Smooth muscle cell (in vitro differentiated cells): ENCODE measurements at regions not wholly inside any gene's neighbourhood (a gene's known extent, or its start where the extent isn't known, plus 50 kb on each side); places are given as distances from the start of the nearest gene placed in this dataset.

Experiments
- DNase-seq: peaks from one replicate; lab custom pipeline; 2025; ENCODE audit not compliant: unreplicated experiment; lab: John Stamatoyannopoulos, UW
- H2AFZ ChIP-seq: fragments of 200-600 bp; sonication (generic); 2 replicates; pipeline ENCODE4 v1.6.0; 2016; ENCODE audit warnings: antibody characterized with exemption, low read depth, mild to moderate bottlenecking
- H3F3A ChIP-seq: fragments of 200-600 bp; sonication (generic); 2 replicates; pipeline ENCODE4 v1.6.0; 2017; ENCODE audit warnings: antibody characterized with exemption, low read depth
- H3K27ac ChIP-seq: fragments of 200-600 bp; sonication (generic); 2 replicates; pipeline ENCODE4 v1.5.1; 2016; ENCODE audit warnings: low read depth, mild to moderate bottlenecking
- H3K27me3 ChIP-seq: fragments of 200-600 bp; sonication (generic); 2 replicates; pipeline ENCODE4 v1.6.1; 2016; ENCODE audit warnings: low read depth, mild to moderate bottlenecking
- H3K36me3 ChIP-seq: fragments of 200-600 bp; sonication (generic); 2 replicates; pipeline ENCODE4 v1.5.1; 2016; ENCODE audit warnings: low read depth
- H3K4me1 ChIP-seq: fragments of 200-600 bp; sonication (generic); 2 replicates; pipeline ENCODE4 v1.5.1; 2016; ENCODE audit warnings: low read depth
- H3K4me2 ChIP-seq: fragments of 200-600 bp; sonication (generic); 2 replicates; pipeline ENCODE4 v1.6.0; 2016; ENCODE audit warnings: mild to moderate bottlenecking
- H3K4me3 ChIP-seq: fragments of 200-600 bp; sonication (generic); 2 replicates; pipeline ENCODE4 v1.5.1; 2016; ENCODE audit warnings: mild to moderate bottlenecking
- H3K79me2 ChIP-seq: fragments of 200-600 bp; sonication (generic); 2 replicates; pipeline ENCODE4 v1.6.0; 2016; ENCODE audit warnings: low read depth, mild to moderate bottlenecking
- H3K9ac ChIP-seq: fragments of 200-600 bp; sonication (generic); 2 replicates; pipeline ENCODE4 v1.6.0; 2016; ENCODE audit warnings: low read depth
- H3K9me3 ChIP-seq: fragments of 200-600 bp; sonication (generic); replicated peaks from 2 replicates; pipeline ENCODE4 v1.5.1; 2016; ENCODE audit warnings: low read depth
- H4K20me1 ChIP-seq: fragments of 200-600 bp; sonication (generic); 2 replicates; pipeline ENCODE4 v1.6.0; 2016; ENCODE audit warnings: low read depth
- WGBS: methylation state at CpG from one replicate; pipeline ENCODE4 v1.1.7; 2016; ENCODE audit warnings: low lambda C conversion rate; 5-methylcytosine and 5-hydroxymethylcytosine counted together
- TF ChIP-seq, protein P1 (sequence below): fragments of 200-600 bp; sonication (generic); IDR thresholded peaks from 2 replicates; pipeline ENCODE4 v1.5.1; 2017; ENCODE audit warnings: borderline replicate concordance, mild to moderate bottlenecking, antibody characterized with exemption; ENCODE audit not compliant: insufficient read depth, poor library complexity, severe bottlenecking

DNA sequence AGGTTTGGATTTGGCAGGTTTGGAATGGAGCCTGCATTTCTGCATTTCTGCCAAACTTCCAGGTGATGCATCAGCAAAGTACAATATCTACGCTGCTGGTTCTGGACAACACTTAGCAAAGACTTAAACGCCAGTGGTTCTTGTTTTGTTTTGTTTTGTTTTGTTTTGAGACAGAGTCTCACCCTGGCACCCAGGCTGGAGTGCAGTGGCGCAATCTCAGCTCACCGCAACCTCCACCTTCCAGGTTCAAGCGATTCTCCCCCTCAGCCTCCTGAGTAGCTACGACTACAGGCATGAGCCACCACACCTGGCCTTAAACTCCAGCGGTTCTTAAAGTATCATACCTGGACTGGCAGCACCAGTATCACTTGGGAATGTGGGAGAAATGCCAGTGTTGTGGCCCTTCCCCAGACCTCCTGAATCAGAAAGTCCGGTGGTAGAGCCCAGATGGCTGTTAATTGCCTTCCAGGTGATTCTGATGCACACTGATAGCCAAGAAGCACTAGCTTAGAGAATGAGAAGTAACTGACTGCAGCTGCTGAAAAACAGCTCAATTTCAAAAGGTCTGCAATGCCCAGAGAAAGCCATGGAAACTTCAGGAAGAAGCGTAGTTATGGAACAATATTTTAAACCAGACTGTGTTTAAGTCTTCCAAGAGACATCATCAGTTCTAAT, 114.8 kb upstream of the FOXN3 start:
- Histone ChIP-seq H3K36me3 (no peaks in the 10 kb centered on the region), H3K4me3 (no peak overlapping the region), H3K9ac (no peak overlapping the region), H3K4me2 (no peak overlapping the region), H3K79me2 (no peaks in the 10 kb centered on the region), H3F3A (no peaks in the 10 kb centered on the region), H3K27ac (no peak overlapping the region), H3K4me1 (no peaks in the 10 kb centered on the region), H2AFZ (no peak overlapping the region), H3K9me3 (no peaks in the 10 kb centered on the region), H4K20me1 (no peaks in the 10 kb centered on the region), H3K27me3 (no peaks in the 10 kb centered on the region)
- no peak for DNase-seq
- TF ChIP-seq, protein P1, sequence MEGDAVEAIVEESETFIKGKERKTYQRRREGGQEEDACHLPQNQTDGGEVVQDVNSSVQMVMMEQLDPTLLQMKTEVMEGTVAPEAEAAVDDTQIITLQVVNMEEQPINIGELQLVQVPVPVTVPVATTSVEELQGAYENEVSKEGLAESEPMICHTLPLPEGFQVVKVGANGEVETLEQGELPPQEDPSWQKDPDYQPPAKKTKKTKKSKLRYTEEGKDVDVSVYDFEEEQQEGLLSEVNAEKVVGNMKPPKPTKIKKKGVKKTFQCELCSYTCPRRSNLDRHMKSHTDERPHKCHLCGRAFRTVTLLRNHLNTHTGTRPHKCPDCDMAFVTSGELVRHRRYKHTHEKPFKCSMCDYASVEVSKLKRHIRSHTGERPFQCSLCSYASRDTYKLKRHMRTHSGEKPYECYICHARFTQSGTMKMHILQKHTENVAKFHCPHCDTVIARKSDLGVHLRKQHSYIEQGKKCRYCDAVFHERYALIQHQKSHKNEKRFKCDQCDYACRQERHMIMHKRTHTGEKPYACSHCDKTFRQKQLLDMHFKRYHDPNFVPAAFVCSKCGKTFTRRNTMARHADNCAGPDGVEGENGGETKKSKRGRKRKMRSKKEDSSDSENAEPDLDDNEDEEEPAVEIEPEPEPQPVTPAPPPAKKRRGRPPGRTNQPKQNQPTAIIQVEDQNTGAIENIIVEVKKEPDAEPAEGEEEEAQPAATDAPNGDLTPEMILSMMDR: no peak
- 91% methylated on average over 9 of the region's 9 CpGs for WGBS

GRCh38 chr14:89524990-89525667, 108.1 kb upstream of the FOXN3 start:
- Histone ChIP-seq H3K27me3 (no peaks in the 10 kb centered on the region), H2AFZ (no peak overlapping the region), H4K20me1 (no peaks in the 10 kb centered on the region), H3K79me2 (peaks cover 10% of the 10 kb centered on the region), H3K4me2 (no peak overlapping the region), H3K9me3 (no peaks in the 10 kb centered on the region), H3F3A (no peaks in the 10 kb centered on the region), H3K4me1 (no peaks in the 10 kb centered on the region), H3K36me3 (no peaks in the 10 kb centered on the region), H3K27ac (no peak overlapping the region), H3K4me3 (no peak overlapping the region), H3K9ac (no peak overlapping the region)
- TF ChIP-seq, protein P1: no peak
- no peak for DNase-seq
- WGBS: 87% methylated on average over 4 of the region's 4 CpGs

GRCh38 chr14:89524412-89524811, 107.4 kb upstream of the FOXN3 start:
- H3K27me3 ChIP-seq: no peaks in the 10 kb centered on the region
- no peaks in the 10 kb centered on the region for H3K4me1 ChIP-seq
- DNase-seq: no peak
- H4K20me1 ChIP-seq: no peaks in the 10 kb centered on the region
- no peak overlapping the region for H3K27ac ChIP-seq
- no peak overlapping the region for H3K9ac ChIP-seq
- H3F3A ChIP-seq: no peaks in the 10 kb centered on the region
- H3K79me2 ChIP-seq: peaks cover 10% of the 10 kb centered on the region
- H3K9me3 ChIP-seq: no peaks in the 10 kb centered on the region
- no peaks in the 10 kb centered on the region for H3K36me3 ChIP-seq
- H2AFZ ChIP-seq: no peak overlapping the region
- H3K4me3 ChIP-seq: no peak overlapping the region
- no peak overlapping the region for H3K4me2 ChIP-seq
- TF ChIP-seq, protein P1: no peak

GRCh38 chr14:89521988-89522387, 105.0 kb upstream of the FOXN3 start:
- Histone ChIP-seq H3K27ac (no peak overlapping the region), H3K36me3 (no peaks in the 10 kb centered on the region), H3K4me1 (no peaks in the 10 kb centered on the region), H3K9me3 (no peaks in the 10 kb centered on the region), H2AFZ (no peak overlapping the region), H3K4me2 (no peak overlapping the region), H3K9ac (no peak overlapping the region), H4K20me1 (no peaks in the 10 kb centered on the region), H3K79me2 (peaks cover 10% of the 10 kb centered on the region), H3K27me3 (no peaks in the 10 kb centered on the region), H3K4me3 (no peak overlapping the region), H3F3A (no peaks in the 10 kb centered on the region)
- DNase-seq: no peak
- TF ChIP-seq, protein P1: no peak
